Activated T-cell treated with anti-CD3 and anti-CD28 coated beads for 24 hours (primary cell): ENCODE measurements at regions not wholly inside any gene's neighbourhood (a gene's known extent, or its start where the extent isn't known, plus 50 kb on each side); places are given as distances from the start of the nearest gene placed in this dataset.

ENCODE experiments used
- DNase-seq: peaks from one replicate; pipeline ENCODE4 v3.0.0-alpha.2; 2020; ENCODE audit warnings: low read depth

DNA sequence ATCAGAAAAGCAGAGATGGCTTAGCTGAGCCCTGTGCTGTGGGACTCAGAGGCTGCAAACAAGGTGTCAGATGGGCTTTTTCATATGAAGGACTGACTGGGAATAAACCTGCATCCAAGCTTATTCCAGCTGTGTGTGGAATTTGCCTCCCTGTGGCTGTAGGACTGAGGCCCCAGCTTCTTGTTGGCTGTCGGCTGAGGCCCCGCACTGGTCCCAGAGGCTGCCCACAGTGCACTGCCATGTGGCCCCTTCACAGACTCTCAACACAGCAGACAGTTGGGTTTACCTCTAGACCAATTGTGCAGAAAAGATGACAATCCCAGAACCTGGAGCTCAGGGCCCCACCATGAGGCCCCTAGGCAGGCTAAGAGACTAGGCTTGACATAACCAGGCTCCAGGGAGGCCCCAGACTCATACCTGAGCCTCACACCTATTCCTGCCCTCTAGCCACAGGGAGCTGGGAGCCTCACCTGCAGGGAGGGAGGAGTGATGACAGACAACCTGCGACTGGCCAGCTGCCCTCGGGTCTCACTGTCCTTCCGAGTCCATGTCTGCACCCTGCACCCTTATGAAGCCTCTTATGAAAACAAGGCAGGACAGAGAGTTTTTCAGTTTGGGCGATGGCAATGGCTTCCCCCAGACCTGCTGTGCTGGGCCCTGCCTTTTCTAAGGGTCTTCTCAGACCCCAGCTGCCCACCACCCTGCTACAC lies 615.5 kb downstream of the NPHP4 start:
- DNase-seq = no peak

DNA sequence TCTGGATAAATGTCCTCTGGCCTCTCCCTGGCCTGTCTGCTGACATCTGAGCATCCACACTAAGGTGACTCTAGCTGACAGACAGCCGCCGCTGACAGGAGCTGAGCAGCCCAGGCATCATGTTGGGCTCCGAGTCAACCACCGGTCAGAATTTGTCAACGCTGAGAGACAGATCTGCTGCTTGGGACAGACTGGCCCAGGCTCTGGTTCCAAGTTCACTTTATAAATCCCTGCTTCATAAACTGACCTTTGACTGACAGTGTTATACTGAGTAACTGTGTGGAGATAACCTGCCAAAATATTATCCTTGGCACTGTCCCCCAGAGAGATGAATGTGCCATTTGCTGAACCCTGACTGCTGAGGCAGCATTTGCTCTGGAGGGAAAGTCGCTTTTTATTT lies 616.7 kb downstream of the NPHP4 start:
- DNase-seq = no peak

DNA sequence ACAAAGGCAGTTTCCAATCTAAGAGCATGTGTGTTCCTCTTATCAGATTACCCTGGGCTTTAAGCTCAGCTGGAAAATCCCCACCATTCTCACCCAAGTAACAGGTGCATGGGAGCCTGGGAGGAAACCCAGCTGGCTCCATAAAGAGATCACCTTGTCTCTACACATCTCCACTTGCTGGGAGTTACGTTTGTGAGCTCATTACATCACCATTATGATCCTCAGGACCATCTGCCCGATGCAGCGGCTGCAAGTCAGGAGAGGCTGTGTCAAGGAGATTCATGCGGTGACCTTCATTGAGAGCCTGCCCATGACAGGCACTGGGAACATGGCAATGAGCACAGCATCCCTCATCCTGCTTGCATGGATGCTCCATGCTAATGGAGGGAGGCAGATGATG lies 618.0 kb downstream of the NPHP4 start:
- DNase-seq = no peak

DNA sequence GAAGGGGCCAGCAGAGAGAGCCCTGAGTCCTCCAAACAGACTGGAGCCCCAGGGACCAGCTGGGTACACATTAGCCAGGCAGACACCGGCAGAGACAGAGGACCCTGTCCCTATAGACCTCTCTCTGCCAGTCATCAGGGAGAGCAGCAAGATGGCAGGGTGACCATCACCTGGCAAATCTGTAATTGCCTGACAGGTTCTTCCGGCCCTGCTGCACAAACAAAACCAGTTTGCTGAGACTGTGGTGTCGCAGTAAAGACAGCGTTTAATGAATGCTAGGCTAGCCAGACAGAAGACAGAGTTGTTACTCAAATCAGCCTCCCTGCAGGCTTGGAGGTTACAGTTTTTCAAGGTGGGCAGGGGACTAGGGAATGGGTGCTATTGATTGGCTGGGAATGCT lies 618.9 kb downstream of the NPHP4 start:
- no peak for DNase-seq

DNA sequence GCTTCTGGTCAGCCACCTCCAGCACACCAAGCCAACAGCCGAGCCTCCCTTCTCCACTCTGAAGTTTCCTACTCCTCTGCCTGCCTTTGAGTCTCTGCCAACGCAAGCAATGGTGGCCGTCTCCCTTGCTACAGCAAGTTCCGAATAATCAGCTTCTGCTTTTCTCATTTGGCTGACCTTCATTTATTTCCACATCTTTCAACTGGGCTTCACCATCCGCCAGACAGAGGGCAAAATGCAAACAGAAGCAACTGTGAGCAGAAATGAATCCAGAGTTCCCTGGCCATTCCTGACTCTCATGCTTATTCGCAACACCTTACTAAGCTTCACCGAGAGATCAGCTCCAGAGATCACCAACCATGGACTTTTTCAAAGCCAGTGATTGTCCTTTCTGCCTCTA lies 621.0 kb downstream of the NPHP4 start:
- no peak for DNase-seq

DNA sequence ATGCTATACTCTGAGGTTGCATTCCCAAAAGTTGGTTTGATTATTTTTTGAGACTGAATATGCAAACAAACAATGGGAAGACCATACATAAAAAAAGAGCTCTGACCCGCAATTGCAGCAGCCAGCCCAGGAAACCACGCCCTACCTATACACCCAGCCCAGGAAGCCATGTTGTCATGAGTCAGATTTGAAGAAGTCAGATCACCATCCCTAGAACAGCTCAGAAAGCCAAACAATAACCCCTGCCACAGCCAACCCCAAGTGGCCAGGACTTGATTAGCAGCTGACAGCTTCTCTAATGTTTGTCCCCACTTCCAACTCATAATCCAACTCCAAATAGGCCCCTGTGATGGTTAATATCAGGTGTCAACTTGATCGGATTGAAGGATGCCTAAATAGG lies 621.9 kb downstream of the NPHP4 start:
- no peak for DNase-seq

DNA sequence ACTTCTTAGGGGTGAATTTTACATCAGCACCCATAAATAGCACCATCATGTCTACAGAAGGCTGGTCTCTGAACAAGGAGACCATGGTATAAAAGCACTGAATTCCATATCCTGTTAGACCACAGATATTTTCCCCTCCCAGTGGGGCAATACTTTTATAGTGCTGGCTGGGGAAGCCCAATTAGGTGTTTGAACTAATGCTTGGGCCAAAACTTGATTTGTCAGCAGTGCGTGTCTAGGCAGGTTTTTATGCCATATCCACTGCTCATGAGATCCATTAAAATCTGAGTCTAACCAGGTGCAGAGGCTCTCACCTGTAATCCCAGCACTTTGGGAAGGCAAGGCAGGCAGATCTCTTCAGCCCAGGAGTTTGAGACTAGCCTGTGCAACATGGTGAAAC lies 623.0 kb downstream of the NPHP4 start:
- DNase-seq = no peak

DNA sequence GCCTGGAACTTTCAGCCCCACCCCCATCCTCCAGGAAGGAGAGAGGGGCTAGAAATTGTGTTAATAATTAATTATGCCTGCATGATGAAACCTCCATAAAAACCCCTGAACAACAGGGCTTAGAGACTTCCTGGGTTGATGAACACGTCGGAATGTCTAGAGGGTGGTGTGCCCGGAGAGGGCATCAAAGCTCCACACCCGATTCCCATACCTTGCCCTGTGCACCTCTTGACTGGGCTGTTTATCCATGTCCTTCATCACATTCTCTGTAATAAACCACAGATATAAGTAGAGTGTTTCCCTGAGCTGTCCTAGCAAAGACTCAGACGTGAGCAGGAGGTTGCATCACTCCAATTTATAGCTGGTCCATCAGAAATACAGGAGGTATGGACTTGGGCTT lies 624.0 kb downstream of the NPHP4 start:
- DNase-seq = no peak

DNA sequence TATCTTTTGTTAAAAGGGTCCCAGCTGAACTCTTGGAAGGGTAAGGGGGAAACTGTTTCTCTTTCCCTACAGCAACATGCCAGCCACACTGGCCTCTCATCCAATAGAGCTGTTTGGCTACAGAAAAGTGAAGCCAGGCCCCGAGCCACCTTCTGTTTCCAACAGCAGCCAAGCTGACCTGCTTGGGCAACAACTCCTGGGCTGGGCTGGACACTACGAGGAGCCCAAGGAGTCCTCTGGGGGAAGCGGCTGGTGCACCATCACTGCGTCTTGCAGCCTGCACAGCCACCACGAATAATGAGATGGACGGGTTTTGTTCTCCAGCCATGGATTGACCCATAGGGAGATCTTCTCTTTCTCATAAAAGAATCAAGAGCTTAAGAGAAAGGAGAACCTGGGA lies 624.9 kb downstream of the NPHP4 start:
- no peak for DNase-seq

DNA sequence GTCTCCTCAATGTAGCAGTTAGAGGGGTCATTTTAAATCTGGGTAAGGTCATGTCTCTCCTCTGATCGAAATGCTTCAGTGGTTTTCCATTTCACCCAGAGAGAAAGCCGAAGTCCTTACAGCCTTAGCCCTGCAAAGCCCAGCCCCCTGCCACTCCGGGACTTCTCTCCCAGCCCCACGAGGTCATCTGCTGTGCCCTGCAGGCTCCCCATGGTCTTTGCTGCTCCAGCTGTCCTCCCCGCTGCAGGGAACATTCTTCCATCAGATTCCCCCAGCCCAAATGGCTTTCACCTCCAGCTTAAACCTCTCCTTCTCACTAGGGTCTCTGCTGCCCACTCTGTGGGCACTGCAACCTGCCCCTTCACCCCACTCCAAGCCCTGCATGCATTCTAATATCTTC lies 626.5 kb downstream of the NPHP4 start:
- no peak for DNase-seq

DNA sequence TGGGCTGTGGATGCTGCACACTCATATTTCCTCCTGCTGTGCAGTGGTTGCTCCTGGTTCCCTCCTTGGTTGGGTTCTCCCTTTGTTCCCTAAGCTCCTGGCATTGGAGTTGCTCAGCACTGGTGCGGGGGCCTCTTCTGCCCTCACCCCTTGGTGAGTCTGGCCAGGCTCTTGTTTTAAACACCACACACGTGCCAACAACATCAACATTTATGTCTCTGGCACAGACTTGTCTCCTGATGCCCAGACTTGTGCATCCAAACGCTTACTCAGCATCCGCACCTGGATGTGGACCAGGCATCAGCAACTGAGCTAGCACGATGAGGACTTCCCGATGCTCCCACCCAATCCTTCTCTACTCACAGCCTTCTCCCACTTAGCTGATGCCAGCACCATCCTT lies 627.6 kb downstream of the NPHP4 start:
- DNase-seq = no peak

DNA sequence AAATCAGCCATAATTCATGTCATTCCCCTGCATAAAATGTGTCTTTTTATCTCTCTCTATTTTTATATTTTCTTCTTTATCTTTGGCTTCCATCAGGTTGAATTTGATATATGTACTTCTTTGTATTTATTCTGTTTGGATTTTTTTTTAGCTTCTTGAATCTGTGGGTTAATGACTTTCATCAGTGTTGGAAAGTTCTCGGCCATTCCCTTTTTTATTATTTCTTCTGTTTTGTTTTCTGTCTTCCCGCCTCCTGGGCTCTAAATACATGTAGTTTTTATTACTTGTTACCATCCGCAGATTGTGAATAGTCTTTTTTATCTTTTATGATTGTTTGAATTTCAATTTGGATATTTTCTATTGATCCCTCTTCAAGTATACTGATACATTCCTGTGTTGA lies 637.5 kb downstream of the NPHP4 start:
- no peak for DNase-seq

DNA sequence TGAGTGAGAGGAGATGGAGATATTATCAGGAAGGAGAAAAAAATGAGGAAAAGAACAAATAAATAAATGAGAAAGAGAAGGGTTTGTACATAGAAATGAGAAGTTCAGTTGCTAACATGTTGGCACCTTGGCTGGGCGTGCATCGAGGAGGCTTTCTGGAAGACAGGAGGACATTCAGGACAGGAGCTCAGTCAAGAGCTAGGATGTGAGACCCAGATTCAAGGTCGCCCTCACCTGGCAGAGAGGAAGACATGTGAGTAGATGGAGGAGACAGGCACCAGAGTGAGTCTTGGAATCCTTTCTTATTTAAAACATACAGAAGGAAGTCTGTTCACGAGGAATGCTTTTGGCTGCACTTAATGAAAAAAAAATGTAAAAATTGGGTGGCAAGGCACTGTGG lies 640.9 kb downstream of the NPHP4 start:
- no peak for DNase-seq

DNA sequence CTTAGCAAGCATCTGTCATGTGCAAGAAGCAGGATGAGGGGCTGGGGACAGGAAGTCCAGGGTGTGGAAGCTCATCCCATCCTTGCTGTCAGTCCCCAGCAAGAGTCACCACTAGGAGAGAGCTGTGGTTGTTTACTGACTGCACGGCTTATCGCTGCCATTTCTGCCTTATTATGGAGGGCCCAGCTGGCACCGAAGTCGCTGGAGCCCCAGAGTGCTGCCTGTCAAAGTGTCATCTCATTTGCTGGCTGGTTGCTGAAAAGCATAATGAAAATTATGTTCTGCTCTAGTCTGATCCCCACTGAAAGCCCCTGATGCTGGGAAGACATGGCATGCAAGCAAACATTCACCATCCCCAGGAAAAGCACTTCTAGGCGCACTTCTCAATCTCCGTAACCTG lies 642.7 kb downstream of the NPHP4 start:
- no peak for DNase-seq

DNA sequence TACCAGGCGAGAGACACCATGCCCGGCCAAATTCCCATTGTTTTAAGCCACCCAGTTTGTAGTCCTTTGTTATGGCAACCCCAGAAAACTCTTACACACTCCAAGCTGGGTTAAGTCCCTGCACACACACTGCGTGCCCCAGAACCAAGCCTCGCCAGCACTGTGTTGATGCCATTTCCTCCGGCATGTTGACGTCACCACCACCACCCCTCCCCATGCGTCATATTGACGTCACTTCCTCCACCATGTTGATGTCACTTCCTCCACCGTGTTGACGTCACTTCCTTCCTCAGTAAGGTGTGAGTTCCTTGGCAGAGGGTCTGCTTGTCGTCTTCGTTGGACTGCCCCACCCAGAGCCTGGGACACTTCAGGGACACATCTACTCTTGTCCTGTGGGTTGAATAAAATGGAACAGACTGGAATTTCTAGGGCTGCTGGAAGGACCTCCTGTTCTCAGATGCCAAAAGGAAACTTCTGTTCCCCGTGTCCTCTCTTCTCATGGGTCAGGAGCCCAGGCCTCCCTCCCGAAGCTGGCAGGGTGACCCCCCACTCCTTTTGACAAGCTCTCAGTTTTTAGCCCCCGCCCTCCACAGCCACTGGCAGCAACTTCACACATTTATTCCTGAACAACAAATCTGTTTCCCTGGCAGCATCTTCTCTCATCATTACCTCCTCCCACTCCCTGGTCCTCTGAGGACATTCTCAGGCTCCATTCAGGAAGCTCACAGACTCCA lies 643.3 kb downstream of the NPHP4 start:
- no peak for DNase-seq

DNA sequence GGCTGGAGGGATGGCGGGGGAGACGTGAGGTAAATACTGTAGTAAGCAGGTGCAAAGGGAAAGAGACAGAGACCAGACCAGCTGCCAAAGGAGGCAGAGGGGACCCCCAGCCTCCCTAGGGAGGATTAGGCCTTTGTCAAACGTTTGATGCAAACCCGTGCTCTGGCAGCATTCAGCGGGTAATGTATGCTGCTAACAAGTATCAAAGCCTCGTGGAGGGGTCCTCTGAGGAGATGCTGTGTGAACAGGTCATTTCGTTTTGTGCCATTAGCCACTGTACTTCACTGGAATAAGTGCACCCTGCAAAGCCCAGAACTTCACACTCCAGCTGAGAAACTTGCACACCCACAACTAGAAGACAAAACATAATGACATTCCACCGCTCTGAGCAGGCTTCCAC lies 644.5 kb downstream of the NPHP4 start:
- DNase-seq = no peak

DNA sequence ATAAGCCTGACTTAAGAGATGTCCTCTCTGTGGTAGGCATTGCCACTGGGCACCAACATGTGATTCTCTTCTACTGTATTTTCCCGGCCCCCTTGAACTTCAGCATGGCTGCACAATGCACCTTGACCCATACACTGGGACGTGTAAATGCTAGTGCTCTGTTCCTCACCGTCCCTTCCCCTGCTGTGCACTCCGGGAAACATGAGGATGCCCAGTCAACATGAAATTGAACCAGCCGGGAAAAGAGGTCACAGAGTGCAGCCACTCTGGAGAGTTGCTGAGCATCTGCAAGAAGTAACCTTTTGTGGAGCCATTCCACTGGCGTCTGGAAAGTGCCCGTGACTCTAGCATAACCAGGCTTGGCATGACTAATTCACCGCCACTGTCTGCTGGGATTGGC lies 646.7 kb downstream of the NPHP4 start:
- no peak for DNase-seq

DNA sequence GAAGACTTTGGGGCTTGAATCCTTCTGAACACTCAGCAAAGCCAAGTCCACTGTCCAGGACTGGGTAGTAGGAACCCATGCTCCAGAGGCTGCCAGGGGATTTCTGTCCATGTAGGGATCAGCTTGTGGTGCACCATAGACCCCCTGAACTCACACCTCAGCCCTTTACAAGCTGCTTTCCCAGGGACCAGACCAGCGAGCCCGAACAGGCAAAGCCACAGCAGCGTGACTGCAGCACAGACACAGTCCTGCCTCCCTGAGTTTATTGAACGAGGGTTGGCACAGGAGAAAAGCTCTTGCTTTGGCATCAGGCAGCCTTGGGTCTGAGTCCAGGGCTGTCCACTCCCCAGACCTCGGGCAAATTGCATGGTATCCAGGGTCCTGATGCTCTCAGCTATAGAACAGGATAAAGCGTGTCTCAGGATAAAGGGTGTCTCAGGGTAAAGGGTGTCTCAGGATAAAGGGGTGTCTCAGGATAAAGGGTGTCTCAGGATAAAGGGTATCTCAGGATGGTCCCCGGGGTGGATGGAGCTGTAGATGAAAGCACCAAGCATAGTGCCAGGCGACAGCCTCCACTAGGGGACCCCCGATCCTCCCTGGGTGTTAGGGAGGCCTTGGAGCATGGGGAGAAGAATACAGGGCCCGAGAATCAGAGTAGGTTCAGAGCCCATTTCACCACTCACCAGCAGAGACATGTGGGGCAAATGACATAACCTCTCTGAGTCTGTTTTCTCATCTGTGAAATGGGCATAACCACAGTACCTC lies 648.8 kb downstream of the NPHP4 start:
- no peak for DNase-seq

DNA sequence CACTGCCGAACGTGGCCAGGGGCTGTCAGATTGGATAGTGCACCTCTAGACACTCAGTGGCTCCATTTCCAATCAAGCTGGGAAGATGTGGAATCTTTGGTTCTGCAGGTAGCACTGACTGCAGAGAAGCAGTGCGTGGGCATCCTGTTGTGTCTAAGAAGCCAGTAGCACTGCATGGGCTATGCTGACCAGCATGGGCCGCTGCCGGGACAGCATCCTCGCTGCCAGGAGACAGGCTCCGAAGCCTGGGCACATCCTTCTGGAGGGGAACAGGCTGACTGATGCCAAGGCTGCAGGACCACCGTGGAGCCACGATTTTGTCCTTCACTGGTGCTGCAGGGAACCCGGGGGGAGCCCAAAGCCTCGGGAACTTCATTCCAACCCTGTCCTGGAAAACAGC lies 649.4 kb downstream of the NPHP4 start:
- DNase-seq = no peak

DNA sequence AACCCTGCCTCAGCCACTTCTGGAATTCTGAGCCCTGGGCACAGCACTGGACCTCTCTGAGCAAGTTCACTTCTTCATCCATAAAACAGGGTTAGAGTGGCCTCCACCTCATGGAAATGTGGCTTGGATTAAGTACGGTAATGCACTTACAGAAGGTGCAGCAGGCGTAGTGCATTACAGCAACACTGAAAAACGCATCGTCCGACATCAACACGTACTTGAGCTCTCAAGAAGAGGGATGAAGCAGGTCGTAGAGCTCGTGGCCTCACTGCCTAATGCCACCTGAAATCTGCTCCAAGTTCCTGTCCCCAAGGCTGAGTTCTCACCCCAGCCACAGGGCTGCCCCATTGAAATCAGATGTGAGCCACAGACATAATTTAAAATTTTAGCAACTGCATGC lies 650.1 kb downstream of the NPHP4 start:
- no peak for DNase-seq

DNA sequence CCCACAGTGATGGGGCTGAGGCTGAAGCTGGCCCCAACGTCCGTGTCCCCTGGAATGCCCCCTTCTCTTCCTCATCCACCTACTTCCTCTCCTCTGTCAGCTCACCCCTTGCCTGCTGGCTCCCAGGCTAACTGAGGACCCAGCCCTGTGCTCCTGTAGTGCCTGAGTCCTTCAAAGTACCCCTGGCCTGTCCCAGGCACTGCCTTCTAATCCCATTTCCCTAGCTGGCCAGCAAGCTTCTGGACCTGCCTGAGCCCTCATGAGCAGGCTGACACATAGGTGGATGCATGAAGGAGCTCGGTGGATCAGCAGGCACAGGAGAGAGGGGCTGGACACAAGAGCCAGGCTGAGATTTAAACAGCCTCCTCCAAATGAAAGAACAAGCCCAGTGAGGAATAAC lies 650.8 kb downstream of the NPHP4 start:
- no peak for DNase-seq

DNA sequence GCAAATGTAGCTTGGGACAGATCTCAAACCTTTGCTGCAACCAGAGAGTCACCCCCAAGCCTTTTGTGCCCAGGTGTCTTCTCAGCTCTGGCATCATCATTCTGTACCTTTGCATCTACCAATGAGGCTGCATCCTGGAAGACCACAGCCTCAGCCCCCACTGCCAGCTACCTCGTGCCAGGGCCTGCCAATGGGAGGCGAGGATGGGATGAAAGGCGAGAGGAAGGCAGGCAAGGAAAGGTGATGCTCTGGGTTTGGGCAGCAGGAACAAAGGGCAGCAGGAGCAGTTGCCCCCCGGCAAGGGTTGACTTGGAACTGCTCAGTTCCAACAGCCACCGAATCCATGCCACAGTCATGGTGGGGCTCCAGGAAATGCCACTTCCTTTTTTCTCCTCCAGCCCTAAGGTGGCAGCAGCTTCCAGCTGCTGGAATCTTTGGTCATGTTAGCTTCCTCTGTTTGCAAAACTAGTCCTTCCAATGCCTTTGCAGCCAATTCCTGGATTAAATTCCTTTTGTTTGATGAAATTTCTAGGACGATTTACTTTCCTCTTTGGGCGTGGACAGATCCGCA lies 651.6 kb downstream of the NPHP4 start:
- DNase-seq = no peak

DNA sequence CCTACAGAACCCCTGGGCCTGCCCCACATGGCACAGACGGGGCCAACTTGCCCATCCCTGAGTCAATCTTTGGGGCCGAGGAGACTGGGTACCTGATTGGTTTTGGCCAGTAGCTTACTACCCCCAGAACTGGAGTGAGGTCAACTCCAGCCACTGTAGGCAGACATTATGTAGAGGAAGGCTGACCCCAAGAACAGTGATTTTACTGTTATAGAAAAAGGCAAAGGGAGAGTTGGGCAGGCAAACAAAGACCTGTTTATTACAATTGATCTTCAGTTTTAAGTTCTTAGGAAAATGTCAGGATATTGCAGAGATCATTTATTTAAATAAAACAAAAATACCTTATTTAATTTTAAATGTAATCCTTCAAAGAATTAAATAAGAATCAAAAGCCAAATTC lies 653.8 kb downstream of the NPHP4 start:
- no peak for DNase-seq
